Central memory CD4-positive, alpha-beta T cell (primary cell): ENCODE measurements at regions not wholly inside any gene's neighbourhood (a gene's known extent, or its start where the extent isn't known, plus 50 kb on each side); places are given as distances from the start of the nearest gene placed in this dataset.

Experiments
- DNase-seq: peaks from one replicate; pipeline ENCODE4 v3.0.0; 2022

DNA sequence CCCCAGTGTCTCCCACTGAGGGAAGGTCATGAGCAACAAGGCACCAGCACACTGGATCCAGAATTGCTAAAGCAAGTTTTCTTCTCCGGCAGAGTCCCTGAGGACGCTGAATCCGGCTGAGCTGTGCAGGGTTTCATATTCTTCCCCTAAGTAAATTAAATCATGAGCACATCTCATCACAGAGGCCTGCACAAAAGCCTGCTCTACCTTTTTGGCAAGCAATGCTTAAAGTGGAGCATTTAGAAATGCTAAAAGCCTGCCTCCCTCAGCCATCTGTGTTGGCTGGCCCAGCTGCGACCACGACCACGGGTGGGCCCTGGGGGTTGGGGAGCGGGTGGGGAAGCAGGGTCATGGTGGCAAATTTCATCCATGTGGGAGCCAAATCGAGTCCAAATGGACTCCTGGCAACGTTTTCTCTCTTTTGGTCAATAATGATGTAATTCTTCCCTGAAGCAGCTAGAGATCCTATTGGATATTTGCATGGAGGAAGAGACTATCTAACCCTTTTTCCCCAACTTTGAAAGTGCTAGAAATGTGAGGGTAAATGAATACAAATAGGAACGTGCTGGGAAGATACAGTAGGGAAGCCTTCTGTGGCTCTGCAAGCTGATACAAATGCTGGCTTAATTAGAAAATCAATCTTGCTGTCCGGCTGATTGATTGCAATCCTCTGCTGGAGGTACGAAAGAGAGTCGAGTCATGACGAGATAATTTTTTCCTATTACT, 532.8 kb upstream of the TBL1XR1 start:
- DNase-seq: no peak

DNA sequence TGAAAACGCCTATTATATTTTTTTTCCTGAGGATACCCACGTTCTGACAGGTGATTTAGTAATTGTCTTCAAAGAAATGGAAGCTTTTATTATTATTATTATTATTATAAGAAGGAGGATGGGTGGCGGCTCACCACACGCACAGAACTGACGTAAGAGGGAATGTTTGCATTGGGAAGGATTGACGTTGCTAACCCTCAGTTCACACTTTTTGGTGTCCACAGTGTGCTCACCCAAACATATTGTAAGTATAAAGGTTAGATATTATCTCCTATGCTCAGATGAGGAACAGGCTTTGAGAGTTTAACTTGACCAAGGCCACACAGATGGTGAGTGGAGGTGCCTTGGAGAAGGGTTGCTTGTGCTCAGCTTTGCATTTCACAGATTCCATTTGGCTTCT, 533.5 kb upstream of the TBL1XR1 start:
- no peak for DNase-seq

DNA sequence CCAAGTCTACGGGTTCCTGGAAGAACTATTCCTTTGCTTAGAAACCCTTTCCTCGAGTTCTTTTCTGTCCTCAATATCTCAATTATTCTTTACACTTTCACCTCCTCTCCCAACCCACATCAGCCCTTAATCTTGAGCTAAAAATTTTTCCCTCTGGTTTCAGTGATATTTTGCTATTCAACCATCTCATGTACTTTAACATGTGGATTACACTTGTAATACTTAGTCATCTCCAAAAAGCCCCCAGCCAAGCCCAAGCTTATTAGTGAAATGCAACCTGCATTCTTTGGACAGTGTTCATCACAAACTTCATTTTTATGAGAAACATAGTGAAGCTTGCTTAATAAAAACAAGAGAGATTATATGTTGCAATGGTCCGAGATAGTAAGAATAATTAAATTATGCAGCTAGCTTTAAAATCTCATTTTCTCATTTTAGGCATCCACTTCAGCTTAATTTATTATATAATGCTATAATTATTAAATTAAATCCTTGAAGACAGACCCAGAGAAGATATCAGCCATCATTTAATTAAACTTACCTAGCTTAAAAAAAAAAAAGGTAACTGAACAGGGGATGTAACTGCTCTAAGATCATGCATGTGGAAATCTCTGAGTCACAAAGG, 534.5 kb upstream of the TBL1XR1 start:
- no peak for DNase-seq

DNA sequence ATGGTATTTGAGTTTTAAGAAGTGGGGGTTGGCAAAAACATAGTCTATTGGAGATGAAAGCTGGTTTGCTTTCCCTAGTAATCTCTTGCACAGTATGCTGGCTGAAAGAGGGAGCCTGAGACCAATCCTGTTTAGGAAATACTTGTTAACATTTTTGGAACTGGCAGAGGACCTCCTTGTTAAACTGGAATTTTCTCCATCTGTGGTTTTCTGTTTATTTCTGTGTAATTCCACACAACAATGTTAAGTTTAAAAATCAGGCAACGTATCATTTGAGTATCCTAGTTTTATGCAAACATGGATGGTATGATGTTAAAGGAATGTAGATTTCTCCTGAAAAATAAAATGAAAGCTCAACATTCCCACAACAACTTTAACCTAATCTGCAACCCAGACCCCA, 536.0 kb upstream of the TBL1XR1 start:
- DNase-seq: no peak

DNA sequence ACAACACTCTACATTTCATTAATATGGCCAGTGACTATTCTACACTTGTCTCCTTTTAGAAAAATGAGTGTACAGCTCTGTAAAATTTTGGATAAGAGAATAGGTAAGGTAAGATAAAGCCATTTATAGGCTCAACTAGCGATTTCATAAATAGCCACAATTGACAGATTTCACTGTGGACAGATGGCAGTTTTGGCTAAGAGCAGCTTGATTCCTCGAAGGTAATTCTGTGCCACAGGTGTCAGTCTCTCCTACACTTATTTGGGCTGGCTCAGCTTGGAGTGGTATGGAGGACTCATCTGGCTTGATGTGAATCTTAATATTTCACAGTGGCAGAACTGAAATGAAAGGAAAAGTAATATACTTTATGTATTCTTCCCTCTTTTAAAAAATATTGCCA, 536.7 kb upstream of the TBL1XR1 start:
- DNase-seq: no peak

DNA sequence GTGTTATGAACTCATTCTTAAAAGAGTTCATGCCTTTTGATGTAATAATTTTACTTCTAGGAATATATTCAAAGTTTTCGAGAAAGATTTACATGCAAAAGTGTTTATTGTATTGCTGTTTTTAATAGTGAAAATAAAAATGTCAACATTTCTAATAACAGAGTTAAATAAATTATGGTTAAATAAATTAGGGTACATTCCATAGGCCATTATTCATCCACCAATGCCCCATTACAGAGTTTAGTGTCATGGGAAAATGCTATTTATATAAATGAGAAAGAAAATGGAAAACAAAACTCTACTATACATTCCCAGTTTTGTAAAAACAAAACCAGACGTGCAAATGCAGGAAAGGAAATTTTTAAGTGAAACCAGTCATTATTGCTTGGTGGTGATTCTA, 538.1 kb upstream of the TBL1XR1 start:
- no peak for DNase-seq

DNA sequence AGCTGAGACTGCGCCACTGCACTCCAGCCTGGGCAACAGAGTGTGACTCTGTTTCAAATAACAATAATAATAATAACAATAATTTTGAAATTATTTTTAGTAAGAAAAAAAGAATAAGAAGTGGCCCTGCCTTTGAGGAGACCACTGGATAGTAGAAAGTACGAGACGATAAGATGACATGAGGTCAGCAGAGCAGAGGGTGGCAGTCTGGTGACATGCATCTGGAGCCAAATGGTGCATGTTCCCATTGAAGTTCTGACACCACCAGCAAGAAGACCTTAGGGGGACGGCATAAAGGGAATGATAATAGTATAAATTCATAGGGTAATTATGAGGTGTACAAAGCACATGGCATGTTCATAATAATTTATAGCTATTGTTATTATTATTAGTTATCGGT, 542.2 kb upstream of the TBL1XR1 start:
- DNase-seq: no peak

DNA sequence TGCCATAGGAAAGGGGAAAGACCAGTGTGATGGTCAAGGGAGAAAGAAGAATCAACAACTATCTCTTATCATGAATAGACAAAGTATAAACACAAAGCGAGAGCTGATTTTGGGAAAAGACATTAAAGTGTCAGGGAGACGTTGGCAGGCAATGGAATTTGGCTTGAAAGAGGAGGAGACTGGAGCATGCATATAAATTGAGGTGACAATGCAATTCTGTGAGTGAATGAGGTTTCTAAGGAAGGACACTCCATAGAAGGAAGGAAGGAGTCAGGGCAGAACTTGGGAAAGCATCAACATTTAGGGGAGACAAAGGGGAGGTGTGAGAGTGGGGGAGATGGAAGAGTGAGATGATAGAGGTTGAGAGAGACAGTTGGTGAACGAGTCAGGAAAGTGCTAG, 543.0 kb upstream of the TBL1XR1 start:
- no peak for DNase-seq

DNA sequence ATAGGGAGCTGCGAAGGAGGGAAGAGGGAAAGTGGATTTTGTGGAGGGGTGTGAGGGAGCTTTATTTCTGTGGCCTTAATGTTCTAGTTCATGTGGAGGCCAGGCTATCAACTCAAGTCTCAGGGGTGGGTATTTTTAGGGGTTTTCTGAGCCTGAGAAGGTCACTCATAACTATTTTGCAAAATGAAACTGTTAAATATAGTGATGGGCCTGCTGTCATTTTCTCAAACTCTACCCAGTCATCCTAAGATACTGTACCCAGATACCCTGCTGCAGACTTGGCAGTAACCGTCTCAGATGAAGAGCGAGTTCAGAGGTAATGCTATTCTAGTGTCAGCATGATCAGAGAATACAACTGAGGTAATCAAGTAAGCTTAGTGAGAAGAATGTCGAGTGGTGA, 545.0 kb upstream of the TBL1XR1 start:
- DNase-seq: no peak

DNA sequence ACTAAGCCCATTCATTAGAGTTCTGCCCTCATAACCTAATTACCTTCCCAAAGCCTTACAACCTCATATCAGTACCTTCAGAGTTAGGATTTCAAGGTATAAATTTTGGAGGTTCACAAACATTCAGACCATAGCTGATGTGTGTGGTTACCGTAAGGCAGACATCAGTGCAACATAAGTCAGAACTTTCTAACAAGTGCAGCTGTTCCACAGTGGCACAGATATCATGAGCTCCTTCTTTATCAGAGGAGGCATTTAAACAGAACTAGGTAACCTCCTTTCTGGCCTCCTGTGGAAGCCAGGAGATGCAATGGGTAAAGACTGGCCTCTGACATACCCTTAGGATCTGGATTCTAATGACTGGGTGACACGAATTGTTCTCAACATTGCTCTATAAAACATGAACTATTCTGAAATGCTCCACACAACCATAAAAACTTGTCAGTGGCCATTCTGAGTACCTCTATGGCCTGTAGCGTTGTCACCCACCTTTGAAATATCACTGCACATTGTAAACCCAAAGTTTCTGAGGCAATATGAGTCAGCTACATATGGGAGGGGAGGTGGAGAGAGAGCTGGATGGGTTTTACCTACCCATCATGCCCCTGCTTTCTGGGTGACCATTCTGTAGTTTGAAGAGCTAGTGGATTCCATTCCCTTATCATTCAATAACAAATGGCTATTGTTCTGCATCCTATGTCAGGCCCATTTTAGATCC, 546.0 kb upstream of the TBL1XR1 start:
- DNase-seq: no peak

DNA sequence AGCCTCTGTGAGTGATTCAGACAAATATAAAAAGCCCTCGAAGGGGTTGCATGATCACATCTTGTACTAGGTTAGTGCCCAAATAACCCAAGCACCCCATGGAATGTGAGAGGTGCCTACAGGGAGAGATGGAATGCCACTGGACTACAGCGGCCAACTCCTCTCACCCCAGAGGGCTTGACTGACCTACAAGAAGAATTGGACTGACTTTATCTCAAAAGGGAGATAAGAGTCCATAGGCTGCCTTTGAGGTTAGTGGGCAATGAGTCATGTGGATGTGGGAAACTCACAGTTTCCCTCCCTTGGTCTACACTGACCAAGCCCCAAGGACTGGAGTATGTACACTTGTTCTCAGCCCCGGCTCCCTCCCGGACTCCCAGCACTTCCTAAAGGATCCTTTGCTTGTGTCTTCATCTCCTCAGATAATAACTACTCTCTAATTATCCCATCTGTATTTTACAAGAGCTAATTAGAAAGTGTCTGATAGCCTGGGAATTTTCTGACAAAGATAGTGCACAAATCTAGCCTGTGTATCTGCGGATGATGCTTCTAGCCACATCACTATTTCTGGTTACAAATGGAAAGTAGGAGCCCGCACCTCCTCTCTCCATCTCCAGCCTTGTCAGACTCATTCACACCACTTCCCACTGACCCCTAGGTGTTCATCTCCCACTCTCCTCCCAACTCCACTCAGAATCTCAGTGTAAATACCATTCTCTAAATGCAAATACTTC, 547.8 kb upstream of the TBL1XR1 start:
- DNase-seq: no peak

DNA sequence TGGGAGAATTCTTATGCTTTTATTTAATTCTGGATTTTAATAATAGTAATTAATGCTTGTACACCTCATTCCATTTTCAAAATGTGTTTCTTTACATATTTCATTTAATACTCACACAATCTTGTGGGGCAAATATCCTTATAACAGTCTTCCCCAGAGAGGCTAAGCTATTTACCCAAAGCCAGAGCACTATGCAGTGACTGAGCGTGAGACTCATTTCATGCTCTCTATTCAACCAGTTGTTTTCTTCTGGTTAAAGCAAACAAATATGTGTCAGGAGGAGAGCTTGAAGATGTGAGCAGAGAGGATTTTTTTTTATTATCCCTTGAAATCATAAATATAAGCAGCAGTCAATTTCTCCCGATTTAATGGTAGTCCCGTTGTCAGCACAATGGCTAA, 548.3 kb upstream of the TBL1XR1 start:
- no peak for DNase-seq

DNA sequence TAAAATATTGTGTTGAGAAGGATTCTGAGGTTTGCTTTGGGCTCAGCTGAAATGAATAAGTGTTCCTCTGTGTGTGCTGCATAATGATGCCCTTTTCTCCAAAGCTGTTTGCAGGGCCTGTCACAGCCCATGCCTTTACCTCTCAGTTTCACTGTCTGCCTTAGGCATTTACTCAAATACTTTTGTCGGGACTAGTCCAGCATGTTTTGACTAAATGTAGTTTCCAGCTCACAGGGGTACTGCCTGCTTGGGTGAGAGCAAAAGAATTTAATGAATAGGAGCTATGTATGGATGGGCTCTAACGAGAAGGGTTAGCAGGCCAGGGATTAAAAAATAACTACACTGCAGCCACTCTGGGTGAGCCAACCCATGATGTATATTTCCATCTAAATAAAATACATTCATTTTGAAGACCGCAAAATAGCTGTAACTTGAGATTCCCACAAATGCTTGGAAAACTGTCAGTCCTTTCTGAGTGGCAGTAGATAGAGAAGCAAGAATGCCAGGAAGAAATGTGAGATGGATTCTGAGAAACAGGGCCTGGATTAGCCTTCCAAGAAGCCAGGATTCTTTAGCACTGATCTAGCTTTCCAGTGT, 549.2 kb upstream of the TBL1XR1 start:
- DNase-seq: no peak

DNA sequence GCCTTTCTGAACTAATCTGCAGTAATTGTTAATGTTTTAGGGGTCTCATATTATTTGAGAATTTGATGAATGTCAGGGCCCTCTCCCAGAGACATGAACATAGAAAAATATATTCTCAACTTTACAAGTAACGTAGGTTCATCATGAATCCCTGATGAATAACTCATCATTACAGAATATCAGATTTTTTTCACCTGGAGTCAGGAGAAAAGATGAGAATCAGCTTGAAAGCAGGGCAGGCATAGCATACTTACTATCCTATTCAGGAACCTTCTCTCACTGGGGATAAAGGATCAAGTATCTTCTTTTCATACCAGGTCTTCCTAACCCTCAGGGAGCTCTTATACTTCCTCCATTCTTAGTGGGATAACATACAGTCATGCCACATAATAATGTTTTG, 552.6 kb upstream of the TBL1XR1 start:
- no peak for DNase-seq

DNA sequence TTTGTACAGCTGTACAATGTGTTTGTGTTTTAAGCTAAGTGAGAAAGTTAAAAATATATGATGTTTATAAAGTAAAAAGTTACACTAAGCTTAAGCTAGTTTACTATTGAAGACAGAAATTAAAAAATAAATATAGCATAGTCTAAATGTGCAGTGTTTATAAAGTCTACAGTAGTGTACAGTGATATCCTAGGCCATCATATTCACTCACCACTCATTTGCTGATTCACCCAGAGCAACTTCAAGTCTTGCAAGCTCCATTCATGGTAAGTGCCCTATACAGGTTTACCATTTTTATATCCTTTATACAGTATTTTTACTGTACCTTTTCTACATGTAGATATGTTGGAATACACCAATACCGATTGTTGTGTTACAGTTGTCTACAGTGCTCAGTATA, 553.2 kb upstream of the TBL1XR1 start:
- DNase-seq: no peak

DNA sequence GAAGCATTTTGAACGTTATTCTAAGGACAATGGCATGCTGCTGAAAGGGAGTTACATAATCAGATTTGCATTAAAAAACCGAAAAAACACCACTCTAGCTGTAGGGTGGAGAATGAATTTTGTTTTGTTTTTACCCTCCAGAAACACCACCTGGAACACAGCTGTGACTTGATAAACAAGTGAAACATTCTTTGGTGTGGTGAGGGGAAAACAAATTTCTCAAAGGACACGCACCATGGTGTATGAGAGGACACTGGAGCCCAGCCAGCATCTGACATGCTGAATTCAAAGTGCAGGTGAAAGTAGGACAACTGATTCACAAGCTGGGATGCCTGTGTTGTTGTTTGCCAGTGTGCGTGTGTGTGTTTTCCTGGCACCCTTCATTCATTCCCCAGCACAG, 554.5 kb upstream of the TBL1XR1 start:
- no peak for DNase-seq

DNA sequence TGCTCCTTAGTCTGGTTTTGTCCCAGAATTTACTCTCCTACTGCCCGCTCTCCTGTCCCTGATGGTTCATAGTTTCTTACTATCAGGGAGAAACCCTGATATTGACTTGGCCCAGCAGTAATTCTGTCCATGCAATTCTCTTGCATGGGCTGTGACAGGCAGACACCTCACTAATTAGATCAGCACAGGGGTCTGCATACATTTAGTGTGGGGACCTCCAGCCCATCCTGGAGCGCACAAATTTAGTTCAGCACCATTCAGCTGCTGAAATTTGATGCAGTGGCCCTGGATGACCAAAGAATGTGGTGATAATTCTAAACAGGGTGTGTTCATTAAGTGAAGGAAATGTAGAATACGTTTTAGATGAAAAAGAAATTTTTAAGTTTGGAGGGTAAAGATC, 555.5 kb upstream of the TBL1XR1 start:
- DNase-seq: no peak

DNA sequence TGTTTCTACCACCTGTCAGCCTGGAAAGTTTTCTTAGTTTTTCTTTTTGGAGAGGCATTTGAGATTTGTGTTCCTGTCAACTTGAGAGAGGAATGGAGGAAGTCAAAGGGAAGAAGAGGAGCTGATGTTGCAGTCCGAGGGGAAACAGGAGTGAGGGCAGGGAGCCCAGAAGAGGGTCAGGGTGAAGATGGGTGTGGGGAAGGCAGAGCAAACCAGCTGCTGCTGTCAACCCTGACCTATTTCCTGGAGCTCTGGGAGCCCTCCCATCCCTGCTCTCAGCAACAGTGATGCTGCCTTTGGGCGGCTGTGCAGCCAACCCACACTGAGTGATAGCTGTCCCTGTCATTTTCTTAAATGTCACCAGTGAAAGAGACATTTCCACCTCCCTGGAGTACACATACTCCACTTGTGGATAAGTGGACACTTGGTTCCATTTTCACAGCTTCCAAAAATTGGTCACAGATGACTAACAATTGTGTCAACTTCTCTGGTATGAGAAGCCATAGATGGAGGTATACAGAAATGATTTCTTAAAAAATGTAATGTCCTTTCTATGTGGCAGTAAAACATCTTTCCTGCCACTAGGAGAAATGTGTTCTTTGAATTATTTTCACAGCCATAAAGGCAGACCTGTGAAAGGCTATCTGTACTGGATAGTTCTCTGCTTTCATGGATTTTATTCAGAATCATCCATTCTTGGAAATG, 556.3 kb upstream of the TBL1XR1 start:
- no peak for DNase-seq

DNA sequence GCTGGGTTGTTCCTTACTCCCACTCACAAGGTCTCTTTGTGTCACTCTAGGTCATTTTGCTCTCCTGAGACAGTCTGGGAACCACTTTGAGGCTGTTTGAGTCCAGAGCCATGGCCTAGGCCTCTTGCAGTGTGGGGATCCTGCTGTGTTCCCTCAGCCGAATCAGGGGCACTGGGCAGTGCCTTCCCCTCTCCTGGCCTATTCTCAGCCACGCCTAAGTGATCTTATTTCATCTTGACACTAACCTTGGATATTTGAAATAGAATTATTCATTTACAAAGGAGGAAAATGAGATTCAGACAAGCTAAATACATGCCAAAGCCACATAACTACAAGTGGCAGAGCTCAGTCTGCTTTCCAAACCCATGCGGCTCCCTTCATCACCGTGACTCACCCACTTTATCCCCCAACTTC, 557.2 kb upstream of the TBL1XR1 start:
- DNase-seq: no peak

DNA sequence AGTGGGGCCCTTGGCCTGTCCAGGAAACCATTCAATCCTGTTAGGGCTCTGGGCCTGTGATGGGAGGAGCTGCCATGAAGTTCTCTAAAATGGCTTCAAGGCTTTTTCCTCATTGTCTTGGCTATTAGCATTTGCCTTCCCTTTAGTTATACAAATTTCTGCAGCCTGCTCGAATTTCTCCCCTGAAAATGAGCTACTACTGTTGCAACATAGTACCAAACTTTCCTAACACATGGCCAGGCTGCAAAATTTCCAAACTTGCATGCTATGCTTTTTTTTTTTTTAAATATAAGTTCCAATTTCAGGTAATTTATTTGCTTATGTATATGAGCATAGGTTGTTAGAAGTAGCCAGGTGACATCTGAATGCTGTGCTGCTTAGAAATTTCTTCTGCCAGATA, 560.8 kb upstream of the TBL1XR1 start:
- DNase-seq: no peak

DNA sequence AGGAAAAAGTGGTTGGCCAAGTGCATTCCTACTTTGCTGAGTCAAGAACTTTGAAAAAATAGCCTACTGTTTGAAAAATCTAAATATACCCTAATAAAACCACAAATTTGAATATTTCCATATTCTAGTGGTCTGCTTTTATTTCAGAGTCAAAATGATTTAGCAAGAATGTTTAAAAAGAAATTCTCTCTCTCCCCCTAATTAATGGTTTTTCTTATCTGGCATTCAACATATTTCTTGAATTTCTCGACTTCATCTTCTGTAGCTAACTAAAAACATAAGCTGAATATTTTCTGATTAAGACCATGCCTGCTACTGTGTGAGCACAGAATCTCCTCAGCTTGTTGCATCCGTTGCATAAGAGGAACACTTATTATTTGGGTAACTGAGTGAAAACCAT, 563.5 kb upstream of the TBL1XR1 start:
- DNase-seq: no peak

DNA sequence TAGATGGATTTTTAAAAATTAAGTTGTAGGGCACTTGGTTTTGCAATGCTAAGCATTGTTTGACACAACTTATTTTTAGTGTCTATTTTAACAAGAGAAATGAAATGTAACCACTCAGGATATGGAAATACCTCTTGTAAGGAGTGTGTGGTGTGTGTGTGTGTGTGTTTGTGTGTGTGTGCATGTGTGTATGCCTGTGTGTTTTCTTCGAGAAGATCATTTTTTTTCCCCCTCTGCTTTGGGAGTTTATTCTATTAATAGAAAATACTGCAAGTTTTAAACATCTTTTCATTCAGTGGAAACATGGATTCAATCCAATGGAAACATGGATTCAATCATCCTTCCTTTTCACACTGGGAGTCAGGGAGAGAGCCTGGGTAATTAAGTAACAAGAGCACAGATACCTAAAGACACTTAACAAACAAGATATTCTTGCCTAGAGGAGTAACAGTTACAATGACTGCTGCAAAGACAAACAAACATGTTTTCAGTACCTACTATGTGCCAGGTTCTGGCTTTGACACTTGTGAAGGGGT, 567.2 kb upstream of the TBL1XR1 start:
- DNase-seq: no peak
